Adrenal gland (tissue), 5 donors: ENCODE measurements at regions not wholly inside any gene's neighbourhood (a gene's known extent, or its start where the extent isn't known, plus 50 kb on each side); places are given as distances from the start of the nearest gene placed in this dataset.

Source experiments
- CTCF ChIP-seq, 6 experiments: fragments of 450-650 bp in 4 of 6; fragments of 200-600 bp in 2 of 6; sonication (generic) in 1 of 6; IDR thresholded peaks; 1 replicate in 5 of 6; 2 replicates in 1 of 6; pipeline versions ENCODE4 v1.5.1 to v1.8.0; 2016 to 2021; ENCODE audit warnings: antibody characterized with exemption in 6 of 6, mild to moderate bottlenecking in 2 of 6, moderate library complexity in 1 of 6
- POLR2A ChIP-seq, 2 donors: fragments of 450-650 bp; IDR thresholded peaks; one replicate each; pipeline ENCODE4 v1.6.1; 2017; ENCODE audit warnings: antibody characterized with exemption in 2 of 2, mild to moderate bottlenecking in 2 of 2, moderate library complexity in 1 of 2
- donor health status: DM: no; HTN: no; CAD: no.

- TF ChIP-seq POLR2A (IDR thresholded peaks at IDR 0.05) (no peak), CTCF (IDR thresholded peaks at IDR 0.05) (no peak)
Measured at GRCh38 chr6:11384531-11385309, 152.3 kb upstream of the NEDD9 start.
